Loucy (cell line): ENCODE measurements at regions not wholly inside any gene's neighbourhood (a gene's known extent, or its start where the extent isn't known, plus 50 kb on each side); places are given as distances from the start of the nearest gene placed in this dataset.

Experiments
- H2AFZ ChIP-seq: fragments of 200-600 bp; sonication (generic); 2 replicates; pipeline ENCODE4 v1.6.0; 2016; ENCODE audit warnings: antibody characterized with exemption, mild to moderate bottlenecking, low read length, moderate library complexity
- H3F3A ChIP-seq: fragments of 200-600 bp; 2 replicates; pipeline ENCODE4 v1.6.0; 2016; ENCODE audit warnings: antibody characterized with exemption, low read depth, mild to moderate bottlenecking
- H3K27me3 ChIP-seq: fragments of 200-600 bp; sonication (generic); 2 replicates; pipeline ENCODE4 v1.6.1; 2014; ENCODE audit warnings: low read length, mild to moderate bottlenecking; ENCODE audit not compliant: insufficient read depth, poor library complexity, severe bottlenecking
- H3K36me3 ChIP-seq: fragments of 200-600 bp; sonication (generic); 2 replicates; pipeline ENCODE4 v1.6.1; 2016; ENCODE audit warnings: low read length; ENCODE audit not compliant: insufficient read depth
- H3K4me1 ChIP-seq: fragments of 200-600 bp; sonication (generic); 2 replicates; pipeline ENCODE4 v1.5.1; 2014; ENCODE audit warnings: low read length, mild to moderate bottlenecking; ENCODE audit not compliant: insufficient read depth, poor library complexity, severe bottlenecking
- H3K4me2 ChIP-seq: fragments of 200-600 bp; sonication (generic); 2 replicates; pipeline ENCODE4 v1.6.0; 2014; ENCODE audit warnings: antibody characterized with exemption, low read length, low read depth, mild to moderate bottlenecking; ENCODE audit not compliant: poor library complexity, severe bottlenecking
- H3K4me3 ChIP-seq: fragments of 200-600 bp; sonication (generic); 2 replicates; pipeline ENCODE4 v1.5.1; 2014; ENCODE audit warnings: low read length, mild to moderate bottlenecking, mixed read lengths; ENCODE audit not compliant: poor library complexity, severe bottlenecking
- H3K79me2 ChIP-seq: fragments of 200-600 bp; sonication (generic); 2 replicates; pipeline ENCODE4 v1.6.1; 2014; ENCODE audit warnings: low read length; ENCODE audit not compliant: insufficient read depth
- H3K9ac ChIP-seq: fragments of 200-600 bp; sonication (generic); 2 replicates; pipeline ENCODE4 v1.6.0; 2014; ENCODE audit warnings: mild to moderate bottlenecking, low read depth, low read length, moderate library complexity; ENCODE audit not compliant: poor library complexity, severe bottlenecking
- H3K9me2 ChIP-seq: fragments of 200-600 bp; sonication (generic); replicated peaks from 2 replicates; pipeline ENCODE4 v1.6.1; 2016; ENCODE audit warnings: low read depth, low read length, mixed read lengths
- H3K9me3 ChIP-seq: fragments of 200-600 bp; sonication (generic); 2 replicates; pipeline ENCODE4 v1.6.1; 2014; ENCODE audit warnings: mild to moderate bottlenecking, antibody characterized with exemption, low read length, low read depth; ENCODE audit not compliant: insufficient read depth
- H4K20me1 ChIP-seq: fragments of 200-600 bp; sonication (generic); 2 replicates; pipeline ENCODE4 v1.6.0; 2014; ENCODE audit warnings: antibody characterized with exemption, low read length, mild to moderate bottlenecking; ENCODE audit not compliant: insufficient read depth, poor library complexity, severe bottlenecking
- EZH2phosphoT487 ChIP-seq: fragments of 200-600 bp; IDR thresholded peaks from 2 replicates; pipeline ENCODE4 v1.6.1; 2018; ENCODE audit warnings: antibody characterized with exemption, mild to moderate bottlenecking, moderate library complexity, borderline replicate concordance
- TF ChIP-seq, protein P1 (sequence below): fragments of 200-600 bp; sonication (generic); conservative IDR thresholded peaks from 2 replicates; pipeline ENCODE4 v1.5.1; 2014; ENCODE audit warnings: mild to moderate bottlenecking, antibody characterized with exemption, low read length

DNA sequence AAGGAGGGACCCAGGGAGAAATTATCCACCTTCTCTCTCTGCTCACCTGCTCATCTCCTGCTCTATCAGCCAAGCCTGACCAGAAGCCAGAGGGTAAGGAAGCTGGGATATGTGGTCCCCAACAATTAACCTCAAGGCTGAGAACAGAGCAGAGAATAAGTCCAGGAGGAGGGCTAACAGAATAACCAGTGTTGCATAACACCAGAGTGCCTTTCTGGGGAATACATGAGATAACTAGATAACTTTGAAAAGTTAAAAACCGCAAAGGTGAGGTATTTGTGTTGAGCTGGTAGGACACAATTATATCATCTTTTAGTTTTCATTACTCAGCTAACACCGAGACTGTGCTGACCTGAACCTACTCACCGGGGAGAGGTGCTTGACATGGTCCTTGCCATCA lies 180.8 kb downstream of the SALL1 start:
- H3F3A ChIP-seq: no peaks in the 10 kb centered on the region
- no peaks in the 10 kb centered on the region for H3K9me2 ChIP-seq
- H2AFZ ChIP-seq: no peak overlapping the region
- H3K4me3 ChIP-seq: no peak overlapping the region
- no peaks in the 10 kb centered on the region for H3K79me2 ChIP-seq
- H3K9ac ChIP-seq: no peak overlapping the region
- no peaks in the 10 kb centered on the region for H3K4me1 ChIP-seq
- H3K36me3 ChIP-seq: no peaks in the 10 kb centered on the region
- TF ChIP-seq, protein P1, sequence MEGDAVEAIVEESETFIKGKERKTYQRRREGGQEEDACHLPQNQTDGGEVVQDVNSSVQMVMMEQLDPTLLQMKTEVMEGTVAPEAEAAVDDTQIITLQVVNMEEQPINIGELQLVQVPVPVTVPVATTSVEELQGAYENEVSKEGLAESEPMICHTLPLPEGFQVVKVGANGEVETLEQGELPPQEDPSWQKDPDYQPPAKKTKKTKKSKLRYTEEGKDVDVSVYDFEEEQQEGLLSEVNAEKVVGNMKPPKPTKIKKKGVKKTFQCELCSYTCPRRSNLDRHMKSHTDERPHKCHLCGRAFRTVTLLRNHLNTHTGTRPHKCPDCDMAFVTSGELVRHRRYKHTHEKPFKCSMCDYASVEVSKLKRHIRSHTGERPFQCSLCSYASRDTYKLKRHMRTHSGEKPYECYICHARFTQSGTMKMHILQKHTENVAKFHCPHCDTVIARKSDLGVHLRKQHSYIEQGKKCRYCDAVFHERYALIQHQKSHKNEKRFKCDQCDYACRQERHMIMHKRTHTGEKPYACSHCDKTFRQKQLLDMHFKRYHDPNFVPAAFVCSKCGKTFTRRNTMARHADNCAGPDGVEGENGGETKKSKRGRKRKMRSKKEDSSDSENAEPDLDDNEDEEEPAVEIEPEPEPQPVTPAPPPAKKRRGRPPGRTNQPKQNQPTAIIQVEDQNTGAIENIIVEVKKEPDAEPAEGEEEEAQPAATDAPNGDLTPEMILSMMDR: no peak
- no peak for TF ChIP-seq EZH2phosphoT487
- H3K27me3 ChIP-seq: no peaks in the 10 kb centered on the region
- no peaks in the 10 kb centered on the region for H4K20me1 ChIP-seq
- H3K4me2 ChIP-seq: no peak overlapping the region
- H3K9me3 ChIP-seq: peaks cover 8% of the 10 kb centered on the region; the same call in 1 of the 2 replicates

DNA sequence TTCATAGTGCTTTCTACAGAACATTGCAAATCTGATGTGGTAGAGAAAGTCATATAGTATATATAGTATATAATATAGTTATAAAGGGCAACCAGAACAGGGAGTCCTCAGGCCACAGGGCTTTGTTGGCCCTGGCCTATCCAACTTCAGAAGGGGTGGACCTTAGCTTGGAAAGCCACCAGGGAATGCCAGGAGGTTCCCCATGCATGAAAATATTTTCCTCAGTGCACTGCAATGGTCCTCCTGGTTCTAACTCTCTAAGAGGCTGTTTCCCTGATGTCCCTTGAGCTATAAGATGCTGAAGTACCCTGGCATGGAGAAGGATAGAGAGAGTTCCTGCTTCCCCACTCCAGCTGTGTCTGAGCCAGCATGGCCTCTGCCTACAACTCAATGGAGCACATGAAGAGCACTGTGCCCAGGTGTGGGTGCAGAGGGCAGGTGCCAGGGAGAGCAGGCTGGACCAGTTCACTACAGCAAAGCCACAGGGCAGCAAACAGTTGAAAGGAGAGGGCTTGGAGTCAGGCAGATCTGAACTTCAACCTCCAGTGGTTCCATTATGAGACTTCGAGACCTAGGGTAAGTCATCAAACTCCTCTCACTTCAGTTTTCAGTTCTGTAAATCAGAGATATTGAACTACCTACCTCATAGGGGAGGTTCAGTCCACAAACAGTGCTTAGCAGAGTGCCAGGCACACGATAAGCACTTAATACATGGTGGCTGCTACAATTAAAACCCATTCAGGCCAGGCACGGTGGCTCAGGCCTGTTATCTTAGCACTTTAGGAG lies 183.1 kb downstream of the SALL1 start:
- no peaks in the 10 kb centered on the region for H4K20me1 ChIP-seq
- no peak overlapping the region for H2AFZ ChIP-seq
- no peak for TF ChIP-seq EZH2phosphoT487
- TF ChIP-seq, protein P1: no peak
- H3K9me2 ChIP-seq: no peaks in the 10 kb centered on the region
- H3K36me3 ChIP-seq: no peaks in the 10 kb centered on the region
- no peaks in the 10 kb centered on the region for H3K79me2 ChIP-seq
- no peak overlapping the region for H3K9ac ChIP-seq
- no peaks in the 10 kb centered on the region for H3K27me3 ChIP-seq
- H3K4me2 ChIP-seq: no peak overlapping the region
- no peak overlapping the region for H3K4me3 ChIP-seq
- H3K4me1 ChIP-seq: no peaks in the 10 kb centered on the region
- H3F3A ChIP-seq: no peaks in the 10 kb centered on the region
- H3K9me3 ChIP-seq: peaks cover 8% of the 10 kb centered on the region; the same call in 1 of the 2 replicates

DNA sequence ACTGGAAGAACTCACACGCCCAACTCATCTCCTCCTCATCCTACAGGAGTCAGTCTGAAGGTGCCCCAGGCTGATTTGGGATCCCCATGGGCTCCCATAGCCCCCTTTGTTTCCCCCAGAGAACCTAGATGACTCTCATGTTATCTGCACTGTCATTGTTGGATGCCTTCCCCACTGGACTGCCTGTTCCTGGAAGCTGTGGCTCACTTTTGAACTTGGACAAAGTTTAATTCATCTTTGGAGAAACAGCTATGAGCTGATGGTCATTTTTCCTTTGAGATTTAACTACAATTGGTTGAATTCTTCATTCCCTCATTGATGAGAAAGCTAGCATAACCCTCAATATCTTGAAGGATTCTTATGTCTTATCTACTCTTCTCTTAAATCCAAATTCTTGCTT lies 186.6 kb downstream of the SALL1 start:
- H3K9ac ChIP-seq: no peak overlapping the region
- no peak for TF ChIP-seq EZH2phosphoT487
- TF ChIP-seq, protein P1: no peak
- H4K20me1 ChIP-seq: no peaks in the 10 kb centered on the region
- no peaks in the 10 kb centered on the region for H3K4me1 ChIP-seq
- H3K36me3 ChIP-seq: no peaks in the 10 kb centered on the region
- 0 out of 2 replicates have a peak, but pooled peaks cover 2% of the 10 kb centered on the region for H3K9me3 ChIP-seq
- no peak overlapping the region for H3K4me3 ChIP-seq
- no peaks in the 10 kb centered on the region for H3F3A ChIP-seq
- no peaks in the 10 kb centered on the region for H3K9me2 ChIP-seq
- H3K27me3 ChIP-seq: no peaks in the 10 kb centered on the region
- H3K79me2 ChIP-seq: no peaks in the 10 kb centered on the region
- H2AFZ ChIP-seq: no peak overlapping the region
- H3K4me2 ChIP-seq: no peak overlapping the region
